Coronary artery (tissue), 2 donors: ENCODE measurements at regions not wholly inside any gene's neighbourhood (a gene's known extent, or its start where the extent isn't known, plus 50 kb on each side); places are given as distances from the start of the nearest gene placed in this dataset.

Experiments used
- DNase-seq: peaks from one replicate; pipeline ENCODE4 v3.0.0-alpha.2; 2017; ENCODE audit warnings: low spot score
- H3K27ac ChIP-seq, 2 donors: fragments of 200-600 bp; sonication (generic); one replicate each; pipeline ENCODE4 v1.5.1; 2016 to 2019
- H3K4me3 ChIP-seq: fragments of 200-600 bp; sonication (generic); 2 replicates; pipeline ENCODE4 v1.5.1; 2016; ENCODE audit warnings: mild to moderate bottlenecking, moderate library complexity
- TF ChIP-seq, protein P1 (sequence below): fragments of 200-600 bp; sonication (generic); IDR thresholded peaks from one replicate; pipeline ENCODE4 v1.5.1; 2019; ENCODE audit warnings: antibody characterized with exemption

GRCh38 chr6:169075211-169075914 is 178.3 kb downstream of the THBS2 start:
- Histone ChIP-seq H3K27ac (peak overlapping the region; percentile 56 to 85), H3K4me3 (peak overlapping the region; percentile 33)
- DNase-seq = no peak
- TF ChIP-seq, protein P1, sequence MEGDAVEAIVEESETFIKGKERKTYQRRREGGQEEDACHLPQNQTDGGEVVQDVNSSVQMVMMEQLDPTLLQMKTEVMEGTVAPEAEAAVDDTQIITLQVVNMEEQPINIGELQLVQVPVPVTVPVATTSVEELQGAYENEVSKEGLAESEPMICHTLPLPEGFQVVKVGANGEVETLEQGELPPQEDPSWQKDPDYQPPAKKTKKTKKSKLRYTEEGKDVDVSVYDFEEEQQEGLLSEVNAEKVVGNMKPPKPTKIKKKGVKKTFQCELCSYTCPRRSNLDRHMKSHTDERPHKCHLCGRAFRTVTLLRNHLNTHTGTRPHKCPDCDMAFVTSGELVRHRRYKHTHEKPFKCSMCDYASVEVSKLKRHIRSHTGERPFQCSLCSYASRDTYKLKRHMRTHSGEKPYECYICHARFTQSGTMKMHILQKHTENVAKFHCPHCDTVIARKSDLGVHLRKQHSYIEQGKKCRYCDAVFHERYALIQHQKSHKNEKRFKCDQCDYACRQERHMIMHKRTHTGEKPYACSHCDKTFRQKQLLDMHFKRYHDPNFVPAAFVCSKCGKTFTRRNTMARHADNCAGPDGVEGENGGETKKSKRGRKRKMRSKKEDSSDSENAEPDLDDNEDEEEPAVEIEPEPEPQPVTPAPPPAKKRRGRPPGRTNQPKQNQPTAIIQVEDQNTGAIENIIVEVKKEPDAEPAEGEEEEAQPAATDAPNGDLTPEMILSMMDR = no peak

DNA sequence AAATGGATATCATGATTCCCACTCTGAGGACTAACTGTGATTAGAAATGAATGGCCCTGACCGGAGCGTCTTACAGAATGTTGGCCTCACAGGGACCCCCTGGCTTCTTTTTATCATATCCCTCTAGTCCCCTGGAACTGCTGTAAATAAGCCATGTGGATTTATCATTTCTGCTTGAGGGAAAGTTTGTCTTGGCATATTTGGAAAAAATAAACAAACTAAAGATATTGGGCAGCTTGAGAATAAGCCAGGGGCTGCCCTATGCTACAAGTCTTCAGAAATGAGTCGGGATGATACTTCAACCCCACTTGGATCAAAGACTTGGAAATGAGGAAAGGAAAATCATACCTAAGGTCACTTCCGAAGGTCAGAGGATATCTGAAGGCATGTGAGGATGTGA is 179.1 kb downstream of the THBS2 start:
- TF ChIP-seq, protein P1 = no peak

GRCh38 chr6:169073311-169073710 is 180.3 kb downstream of the THBS2 start:
- H3K4me3 ChIP-seq = no peak overlapping the region
- peak overlapping the region; percentile 75 to 85 for H3K27ac ChIP-seq
- TF ChIP-seq, protein P1 = no peak
- DNase-seq = no peak

More for the DNA sequence above, 179.1 kb downstream of the THBS2 start:
- Histone ChIP-seq H3K4me3 (no peak overlapping the region), H3K27ac (peak overlapping the region; percentile 56 to 85)
- no peak for DNase-seq

DNA sequence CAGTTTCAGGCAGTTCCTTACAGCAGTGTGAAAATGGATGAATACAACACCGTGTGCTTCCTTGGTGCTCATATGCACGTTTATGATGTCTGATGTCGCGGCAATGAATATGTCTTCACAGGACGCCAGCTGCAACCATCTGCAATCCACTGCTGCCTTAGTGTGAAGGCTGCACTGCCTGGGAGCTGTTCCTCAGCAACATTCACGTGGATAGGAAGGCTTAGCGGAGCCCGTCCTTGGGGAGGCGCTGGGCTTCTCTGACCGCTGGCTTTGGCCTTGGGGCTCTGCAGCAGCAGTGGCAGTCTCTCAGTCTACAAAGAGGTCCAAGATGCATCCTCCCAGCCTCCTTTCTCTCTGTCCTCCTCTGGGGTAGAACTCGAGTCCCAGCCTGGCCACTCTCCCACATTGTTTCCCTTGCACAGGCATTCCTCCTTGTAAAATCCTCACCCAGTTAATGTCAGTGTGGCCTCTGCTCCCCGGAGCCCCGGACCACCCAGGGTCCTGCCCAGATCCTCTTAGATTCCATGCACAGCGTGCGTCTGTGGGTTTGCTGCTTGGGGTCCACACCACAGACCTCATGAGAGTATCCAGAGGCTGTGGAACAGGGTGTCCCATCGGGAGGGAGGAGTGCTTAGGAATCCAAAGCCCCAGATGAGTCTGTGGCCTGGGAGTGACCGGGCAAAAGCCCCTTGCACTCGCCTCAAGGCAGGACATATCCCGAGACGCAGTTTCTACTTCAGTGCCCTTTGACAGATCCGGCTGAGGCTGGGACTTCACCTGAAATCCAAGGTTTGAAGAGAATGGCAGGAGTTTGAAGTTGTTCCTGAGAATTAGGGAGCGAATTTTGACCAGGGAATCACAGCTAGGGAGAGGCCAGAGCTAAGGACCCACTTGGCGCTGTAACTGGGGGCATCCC is 181.3 kb downstream of the THBS2 start:
- TF ChIP-seq, protein P1 = no peak
- no peak overlapping the region for H3K4me3 ChIP-seq
- no peak for DNase-seq
- H3K27ac ChIP-seq = peak overlapping the region; percentile 75 to 85

DNA sequence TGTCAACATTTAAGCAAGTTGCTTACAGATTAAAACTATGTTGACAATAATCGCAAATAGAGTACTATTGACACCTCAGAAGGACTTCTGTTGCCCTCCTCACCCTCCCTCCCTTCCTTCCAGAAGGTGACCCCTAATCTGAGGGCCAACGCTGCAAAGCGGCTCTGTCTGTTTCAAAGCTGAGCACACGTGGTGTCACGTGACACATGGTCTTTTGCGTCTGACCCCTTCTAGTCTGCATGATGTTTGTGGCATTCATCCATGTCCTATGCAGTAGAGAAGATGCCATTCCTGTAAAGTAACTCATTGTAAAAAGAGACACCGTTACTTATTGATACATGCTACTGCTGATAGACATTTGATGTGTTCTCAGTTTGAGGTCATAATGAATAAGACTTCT is 182.3 kb downstream of the THBS2 start:
- H3K27ac ChIP-seq = peak overlapping the region; percentile 75 to 85
- no peak overlapping the region for H3K4me3 ChIP-seq
- TF ChIP-seq, protein P1 = no peak
- no peak for DNase-seq

- TF ChIP-seq, protein P1 = no peak
- peak; percentile 97 for DNase-seq
- H3K4me3 ChIP-seq = peak overlapping the region; percentile 42
- H3K27ac ChIP-seq = peak overlapping the region; percentile 75 to 85
Observed at GRCh38 chr6:169070506-169071176, 183.0 kb downstream of the THBS2 start.
